ENCODE measurements at regions not wholly inside any gene's neighbourhood (a gene's known extent, or its start where the extent isn't known, plus 50 kb on each side); places are given as distances from the start of the nearest gene placed in this dataset.

DNA sequence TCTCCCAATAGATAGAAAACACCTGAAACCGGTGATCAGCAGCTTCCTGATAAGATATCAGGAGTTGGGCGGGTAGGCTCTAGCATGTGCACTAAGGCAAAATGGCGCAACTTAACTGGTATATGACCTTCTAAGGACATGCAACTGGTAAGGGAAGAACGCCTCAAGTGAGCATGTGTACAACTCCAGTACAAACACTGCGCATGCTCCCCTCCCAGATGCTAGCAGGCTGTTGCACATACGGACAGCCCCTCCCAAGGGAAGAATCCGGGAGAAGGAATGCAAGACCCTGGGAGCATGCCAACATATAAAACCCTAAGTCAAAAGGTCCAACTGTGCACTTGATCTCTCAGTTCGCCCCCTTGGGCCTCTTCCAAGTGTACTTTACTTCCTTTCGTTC lies 110.8 kb downstream of the TSEN15 start:
- no peak overlapping the region for H3K27ac ChIP-seq
- TF ChIP-seq, protein P1, sequence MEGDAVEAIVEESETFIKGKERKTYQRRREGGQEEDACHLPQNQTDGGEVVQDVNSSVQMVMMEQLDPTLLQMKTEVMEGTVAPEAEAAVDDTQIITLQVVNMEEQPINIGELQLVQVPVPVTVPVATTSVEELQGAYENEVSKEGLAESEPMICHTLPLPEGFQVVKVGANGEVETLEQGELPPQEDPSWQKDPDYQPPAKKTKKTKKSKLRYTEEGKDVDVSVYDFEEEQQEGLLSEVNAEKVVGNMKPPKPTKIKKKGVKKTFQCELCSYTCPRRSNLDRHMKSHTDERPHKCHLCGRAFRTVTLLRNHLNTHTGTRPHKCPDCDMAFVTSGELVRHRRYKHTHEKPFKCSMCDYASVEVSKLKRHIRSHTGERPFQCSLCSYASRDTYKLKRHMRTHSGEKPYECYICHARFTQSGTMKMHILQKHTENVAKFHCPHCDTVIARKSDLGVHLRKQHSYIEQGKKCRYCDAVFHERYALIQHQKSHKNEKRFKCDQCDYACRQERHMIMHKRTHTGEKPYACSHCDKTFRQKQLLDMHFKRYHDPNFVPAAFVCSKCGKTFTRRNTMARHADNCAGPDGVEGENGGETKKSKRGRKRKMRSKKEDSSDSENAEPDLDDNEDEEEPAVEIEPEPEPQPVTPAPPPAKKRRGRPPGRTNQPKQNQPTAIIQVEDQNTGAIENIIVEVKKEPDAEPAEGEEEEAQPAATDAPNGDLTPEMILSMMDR (IDR thresholded peaks at IDR 0.05): no peak
- no peak for TF ChIP-seq POLR2A (IDR thresholded peaks at IDR 0.05)
- H3K36me3 ChIP-seq (replicated peaks in 1 of 2): no peaks in the 10 kb centered on the region
- intact Hi-C loops (cut with DNase I): loop anchor here in 1 of 2 donors (10.0 kb wide), 1 partner anchor 67 kb away; no protein-coding TSS in a partner anchor
- H3K4me1 ChIP-seq (replicated peaks in 1 of 2): peaks cover 12 to 28% of the 10 kb centered on the region in 2 donors
- H3K4me3 ChIP-seq: no peak overlapping the region
- no peaks in the 10 kb centered on the region for H3K9me3 ChIP-seq (replicated peaks in 1 of 3)
- no peaks in the 10 kb centered on the region for H3K27me3 ChIP-seq
- WGBS, 4 donors: 74 to 91% (median 85%) methylated on average over 9 of the region's 9 CpGs
- no peak for DNase-seq

DNA sequence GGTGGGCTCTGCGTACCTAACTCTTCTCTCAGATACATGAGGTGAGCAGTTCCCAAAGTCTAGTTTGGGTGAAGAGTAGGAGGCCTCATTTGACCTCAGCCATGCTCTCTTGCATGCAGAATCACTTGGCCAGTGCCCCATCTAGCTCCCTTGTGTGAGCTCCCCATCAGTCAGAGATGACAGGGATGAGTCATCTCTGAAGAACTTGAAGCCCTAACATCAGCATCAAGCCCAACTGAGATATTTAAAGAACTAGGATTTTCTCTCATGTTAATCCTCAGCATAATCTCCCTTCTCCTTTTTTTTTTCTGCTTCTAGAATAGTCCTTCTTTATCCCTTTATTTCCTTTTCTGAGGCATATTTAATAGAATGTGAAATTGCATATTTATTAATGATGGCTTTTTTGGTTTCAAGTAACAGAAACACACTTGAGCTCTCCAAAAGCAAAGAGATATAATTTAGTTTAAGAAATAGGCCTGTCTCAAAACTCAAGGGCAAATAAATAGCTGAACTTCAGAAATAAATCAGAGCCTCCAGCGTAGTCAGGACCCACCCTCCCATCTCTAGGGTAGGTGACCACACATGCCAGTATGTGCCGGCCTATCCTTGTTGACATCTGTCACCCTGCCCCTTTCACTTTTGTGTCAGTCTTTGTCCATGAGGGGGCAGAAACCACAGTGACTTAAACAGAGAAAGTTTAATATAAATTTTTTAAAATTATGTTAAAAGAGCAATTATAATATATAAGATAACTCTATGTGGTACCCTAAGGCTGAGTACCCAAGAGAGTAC lies 112.3 kb downstream of the TSEN15 start:
- H3K9me3 ChIP-seq (replicated peaks in 1 of 3): no peaks in the 10 kb centered on the region
- no peaks in the 10 kb centered on the region for H3K36me3 ChIP-seq (replicated peaks in 1 of 2)
- H3K27me3 ChIP-seq: no peaks in the 10 kb centered on the region
- no peak overlapping the region for H3K27ac ChIP-seq
- WGBS, 4 donors: 66 to 71% (median 68%) methylated on average over 3 of the region's 3 CpGs
- intact Hi-C loops (cut with DNase I): loop anchor here in 1 of 2 donors (10.0 kb wide), 1 partner anchor 69 kb away; no protein-coding TSS in a partner anchor
- TF ChIP-seq, protein P1 (IDR thresholded peaks at IDR 0.05): no peak
- no peak for TF ChIP-seq POLR2A (IDR thresholded peaks at IDR 0.05)
- no peak overlapping the region for H3K4me3 ChIP-seq
- DNase-seq: peak in 5 of 7 donors; percentile 36 to 60 (median 49)
- peaks cover 12 to 25% of the 10 kb centered on the region in 2 donors for H3K4me1 ChIP-seq (replicated peaks in 1 of 2)

DNA sequence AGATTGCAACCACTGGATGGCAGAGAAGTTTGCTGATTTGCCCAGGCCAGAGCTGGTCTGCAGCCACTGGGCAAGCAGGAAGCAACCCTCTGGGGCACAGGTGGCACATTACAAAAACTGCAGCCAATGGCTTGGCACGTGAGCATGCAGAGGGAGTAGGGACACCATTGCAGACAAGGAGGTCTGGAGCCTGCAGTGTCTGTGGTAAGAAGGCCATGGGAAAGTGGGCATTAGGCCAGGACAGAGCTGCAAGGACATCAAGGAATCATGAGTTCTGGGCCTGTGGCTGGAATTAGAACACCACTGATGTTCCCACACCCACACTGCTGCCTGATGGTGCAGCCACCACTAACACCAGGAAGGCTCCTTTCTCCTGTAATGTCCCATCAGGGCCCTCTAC lies 113.0 kb downstream of the TSEN15 start:
- no peaks in the 10 kb centered on the region for H3K36me3 ChIP-seq (replicated peaks in 1 of 2)
- H3K4me1 ChIP-seq (replicated peaks in 1 of 2): peaks cover 12 to 25% of the 10 kb centered on the region in 2 donors
- no peaks in the 10 kb centered on the region for H3K27me3 ChIP-seq
- peak in 5 of 7 donors; percentile 31 to 41 (median 34) for DNase-seq
- H3K9me3 ChIP-seq (replicated peaks in 1 of 3): no peaks in the 10 kb centered on the region
- H3K4me3 ChIP-seq: no peak overlapping the region
- H3K27ac ChIP-seq: no peak overlapping the region
- 56 to 83% (median 78%) methylated on average over 1 of the region's 1 CpG for WGBS, 4 donors
- intact Hi-C loops (cut with DNase I): loop anchor here in 1 of 2 donors (10.0 kb wide), 1 partner anchor 70 kb away; no protein-coding TSS in a partner anchor
- TF ChIP-seq POLR2A (IDR thresholded peaks at IDR 0.05): no peak
- TF ChIP-seq, protein P1 (IDR thresholded peaks at IDR 0.05): no peak

DNA sequence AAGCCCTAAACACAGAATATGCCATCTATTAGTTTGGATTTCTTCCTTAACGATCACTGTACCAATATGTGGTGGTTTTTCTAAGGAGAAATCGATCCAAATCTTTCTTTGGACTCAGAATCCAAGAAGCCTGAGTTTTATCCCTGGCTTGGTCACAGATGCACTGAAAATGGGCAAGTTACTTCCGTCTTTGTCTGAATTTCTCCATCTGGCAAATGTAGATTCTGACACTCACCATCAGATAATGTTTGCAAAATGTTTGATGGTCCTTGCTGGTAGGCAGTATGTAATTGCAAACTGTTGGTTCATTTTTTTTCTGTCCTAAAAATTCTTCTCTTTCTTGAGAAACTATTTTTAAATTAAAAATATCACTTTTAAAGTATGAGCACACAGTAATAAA lies 115.0 kb downstream of the TSEN15 start:
- no peaks in the 10 kb centered on the region for H3K36me3 ChIP-seq (replicated peaks in 1 of 2)
- WGBS, 4 donors: 84 to 89% (median 87%) methylated on average over 3 of the region's 3 CpGs
- no peak overlapping the region for H3K27ac ChIP-seq
- DNase-seq: no peak
- H3K9me3 ChIP-seq (replicated peaks in 1 of 3): no peaks in the 10 kb centered on the region
- TF ChIP-seq, protein P1 (IDR thresholded peaks at IDR 0.05): no peak
- no peak for TF ChIP-seq POLR2A (IDR thresholded peaks at IDR 0.05)
- intact Hi-C loops (cut with DNase I): loop anchor here in 1 of 2 donors (10.0 kb wide), 1 partner anchor 72 kb away; no protein-coding TSS in a partner anchor
- H3K27me3 ChIP-seq: no peaks in the 10 kb centered on the region
- H3K4me3 ChIP-seq: no peak overlapping the region
- H3K4me1 ChIP-seq (replicated peaks in 1 of 2): peaks cover 12 to 17% of the 10 kb centered on the region in 2 donors
